ENCODE measurements at regions not wholly inside any gene's neighbourhood (a gene's known extent, or its start where the extent isn't known, plus 50 kb on each side); places are given as distances from the start of the nearest gene placed in this dataset.

GRCh38 chr1:101145449-101145820 lies 91.4 kb upstream of the S1PR1 start:
- no peak overlapping the region for H3K4me3 ChIP-seq (ENCODE audit: low read length)
- TF ChIP-seq, protein P1, sequence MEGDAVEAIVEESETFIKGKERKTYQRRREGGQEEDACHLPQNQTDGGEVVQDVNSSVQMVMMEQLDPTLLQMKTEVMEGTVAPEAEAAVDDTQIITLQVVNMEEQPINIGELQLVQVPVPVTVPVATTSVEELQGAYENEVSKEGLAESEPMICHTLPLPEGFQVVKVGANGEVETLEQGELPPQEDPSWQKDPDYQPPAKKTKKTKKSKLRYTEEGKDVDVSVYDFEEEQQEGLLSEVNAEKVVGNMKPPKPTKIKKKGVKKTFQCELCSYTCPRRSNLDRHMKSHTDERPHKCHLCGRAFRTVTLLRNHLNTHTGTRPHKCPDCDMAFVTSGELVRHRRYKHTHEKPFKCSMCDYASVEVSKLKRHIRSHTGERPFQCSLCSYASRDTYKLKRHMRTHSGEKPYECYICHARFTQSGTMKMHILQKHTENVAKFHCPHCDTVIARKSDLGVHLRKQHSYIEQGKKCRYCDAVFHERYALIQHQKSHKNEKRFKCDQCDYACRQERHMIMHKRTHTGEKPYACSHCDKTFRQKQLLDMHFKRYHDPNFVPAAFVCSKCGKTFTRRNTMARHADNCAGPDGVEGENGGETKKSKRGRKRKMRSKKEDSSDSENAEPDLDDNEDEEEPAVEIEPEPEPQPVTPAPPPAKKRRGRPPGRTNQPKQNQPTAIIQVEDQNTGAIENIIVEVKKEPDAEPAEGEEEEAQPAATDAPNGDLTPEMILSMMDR (conservative IDR thresholded peaks at IDR 0.05; ENCODE audit: low read depth, low read length) = no peak
- DNase-seq (ENCODE audit: low read depth) = no peak

DNA sequence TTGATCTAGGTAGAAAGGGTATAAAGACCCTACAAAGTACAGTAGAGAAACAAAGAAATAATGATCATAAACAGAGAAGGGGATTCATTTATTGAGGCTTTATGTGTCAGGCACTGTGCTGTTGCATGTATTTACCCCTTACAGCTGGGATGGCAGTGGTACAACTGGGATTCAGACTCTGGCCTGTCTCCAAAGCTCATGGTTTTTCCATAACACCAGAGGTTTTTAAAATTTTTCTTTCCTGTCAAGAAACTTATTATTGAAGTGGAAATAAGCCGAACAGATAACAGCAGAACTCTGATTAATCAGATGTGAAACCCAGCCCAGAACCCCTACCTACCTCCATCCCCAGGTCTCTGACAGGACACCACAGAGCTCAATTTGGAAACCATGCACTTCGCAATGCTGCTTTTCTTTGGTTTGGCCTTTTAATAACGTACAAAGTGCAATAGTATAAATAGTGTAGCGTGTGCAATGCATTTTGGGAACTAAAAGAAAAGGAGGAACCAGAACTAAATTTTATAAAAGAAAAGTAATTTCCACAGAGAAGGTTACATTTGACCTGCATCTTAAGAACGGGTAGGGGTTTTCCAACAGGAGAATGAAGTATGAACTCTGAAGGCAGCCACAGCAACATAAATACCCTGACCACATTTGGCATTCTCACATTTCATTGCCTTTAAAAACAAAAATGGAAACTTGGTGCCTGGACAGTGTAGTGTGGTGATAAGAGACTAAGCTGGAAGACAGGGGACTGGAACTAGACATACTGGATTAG lies 92.0 kb upstream of the S1PR1 start:
- no peak for DNase-seq (ENCODE audit: low read depth)
- TF ChIP-seq, protein P1 (conservative IDR thresholded peaks at IDR 0.05; ENCODE audit: low read depth, low read length) = no peak
- H3K4me3 ChIP-seq (ENCODE audit: low read length) = no peak overlapping the region

GRCh38 chr1:101142244-101142643 lies 94.6 kb upstream of the S1PR1 start:
- DNase-seq (ENCODE audit: low read depth) = no peak
- H3K4me3 ChIP-seq (ENCODE audit: low read length) = no peak overlapping the region
- TF ChIP-seq, protein P1 (conservative IDR thresholded peaks at IDR 0.05; ENCODE audit: low read depth, low read length) = no peak

- TF ChIP-seq, protein P1 (conservative IDR thresholded peaks at IDR 0.05; ENCODE audit: low read depth, low read length) = no peak
- H3K4me3 ChIP-seq (ENCODE audit: low read length) = no peak overlapping the region
Observed at GRCh38 chr1:101141376-101141775, 95.4 kb upstream of the S1PR1 start.

DNA sequence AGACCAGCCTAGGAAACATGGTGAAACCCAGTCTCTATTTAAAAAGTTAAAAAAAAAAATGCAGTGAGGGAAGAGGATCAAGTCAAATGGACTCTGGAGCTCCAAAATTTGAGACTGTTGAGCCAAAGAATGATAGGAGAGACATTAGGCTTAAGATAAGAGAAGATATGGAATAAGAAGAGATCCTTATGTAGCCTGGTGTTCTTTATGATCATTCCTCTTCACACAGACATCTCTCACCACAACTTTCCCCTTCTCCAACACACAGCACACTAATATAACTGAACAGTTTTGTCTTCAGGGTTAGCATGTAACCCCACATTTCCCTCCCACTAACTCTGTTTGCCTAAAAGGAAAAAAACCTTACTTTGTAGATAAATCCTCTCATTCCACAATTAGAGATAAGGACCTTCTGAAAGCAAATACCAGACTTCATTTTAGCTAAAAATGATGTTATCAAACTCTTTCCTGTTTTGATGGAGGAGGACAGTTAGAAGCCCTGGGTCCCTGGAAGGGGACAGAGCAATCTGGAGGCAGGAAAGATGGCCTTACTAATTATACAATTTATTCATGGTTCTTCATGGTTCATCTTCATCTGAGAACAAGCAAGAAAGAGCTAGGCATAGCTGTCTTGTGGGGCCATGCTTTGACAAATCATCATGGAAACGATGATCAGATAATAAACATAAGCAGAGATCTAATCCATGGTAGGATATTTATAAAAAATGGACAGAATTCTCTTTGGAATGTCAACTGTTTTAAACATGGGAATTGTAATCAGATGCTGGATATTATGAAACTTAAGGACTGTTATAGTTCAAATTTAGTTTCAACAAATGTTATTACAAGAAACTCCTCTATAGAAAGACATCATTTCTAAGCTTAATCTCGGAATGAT lies 96.7 kb upstream of the S1PR1 start:
- no peak overlapping the region for H3K4me3 ChIP-seq (ENCODE audit: low read length)
- no peak for DNase-seq (ENCODE audit: low read depth)
- TF ChIP-seq, protein P1 (conservative IDR thresholded peaks at IDR 0.05; ENCODE audit: low read depth, low read length) = no peak

More at GRCh38 chr1:101141376-101141775, 95.4 kb upstream of the S1PR1 start:
- DNase-seq (ENCODE audit: low read depth) = no peak

DNA sequence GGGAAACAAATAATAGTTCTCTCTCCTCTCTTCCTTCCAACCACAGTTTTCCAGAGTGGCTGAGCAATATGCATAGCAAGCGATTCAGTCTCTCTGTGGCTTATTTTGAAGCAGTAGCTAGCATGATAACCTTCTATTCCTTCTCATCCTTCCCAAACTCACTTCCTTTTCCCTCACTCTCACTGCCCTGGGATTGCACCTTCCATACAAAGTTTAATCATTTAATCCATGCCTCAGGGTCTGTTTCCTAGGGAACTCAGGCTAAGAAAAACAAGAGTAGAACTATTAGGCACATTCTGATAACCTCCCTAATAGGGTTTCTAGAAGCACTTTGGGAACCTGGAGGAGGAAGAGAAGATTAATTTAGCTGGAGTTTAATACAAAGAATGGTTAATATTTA lies 97.7 kb upstream of the S1PR1 start:
- no peak for DNase-seq (ENCODE audit: low read depth)
- H3K4me3 ChIP-seq (ENCODE audit: low read length) = no peak overlapping the region
- TF ChIP-seq, protein P1 (conservative IDR thresholded peaks at IDR 0.05; ENCODE audit: low read depth, low read length) = no peak

All from retinal pigment epithelial cell (primary cell).